B cell (primary cell): ENCODE measurements at regions not wholly inside any gene's neighbourhood (a gene's known extent, or its start where the extent isn't known, plus 50 kb on each side); places are given as distances from the start of the nearest gene placed in this dataset.

Experiments
- EZH2 ChIP-seq: IDR thresholded peaks from 2 replicates; pipeline ENCODE4 v1.6.1; 2012; ENCODE audit warnings: borderline replicate concordance, low read depth, mild to moderate bottlenecking, moderate library complexity, low read length; ENCODE audit not compliant: insufficient read depth, poor library complexity, severe bottlenecking
- TF ChIP-seq, protein P1 (sequence below): fragments of 200-600 bp; IDR thresholded peaks from one replicate; pipeline ENCODE4 v1.8.0; 2022; ENCODE audit warnings: antibody characterized with exemption, mild to moderate bottlenecking

DNA sequence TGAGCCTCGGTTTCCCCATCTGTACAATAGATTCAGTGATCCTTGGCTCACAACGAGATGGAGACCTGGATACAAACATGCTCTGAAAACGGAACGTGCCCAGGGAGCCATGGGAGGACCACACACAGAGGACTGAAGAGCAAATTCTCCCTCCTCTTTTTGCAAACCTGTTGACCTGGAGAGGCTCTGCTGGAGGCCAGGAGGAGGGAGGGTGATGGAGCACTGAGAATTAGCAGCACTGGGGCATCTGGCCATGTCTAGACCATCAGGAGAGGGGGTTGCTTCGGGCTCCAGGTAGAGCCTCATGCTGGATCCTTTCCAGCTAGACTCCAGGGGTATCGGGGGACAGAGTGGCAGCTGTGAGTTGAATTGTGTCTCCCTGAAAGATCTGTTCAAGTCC, 97.4 kb upstream of the GPR26 start:
- TF ChIP-seq, protein P1, sequence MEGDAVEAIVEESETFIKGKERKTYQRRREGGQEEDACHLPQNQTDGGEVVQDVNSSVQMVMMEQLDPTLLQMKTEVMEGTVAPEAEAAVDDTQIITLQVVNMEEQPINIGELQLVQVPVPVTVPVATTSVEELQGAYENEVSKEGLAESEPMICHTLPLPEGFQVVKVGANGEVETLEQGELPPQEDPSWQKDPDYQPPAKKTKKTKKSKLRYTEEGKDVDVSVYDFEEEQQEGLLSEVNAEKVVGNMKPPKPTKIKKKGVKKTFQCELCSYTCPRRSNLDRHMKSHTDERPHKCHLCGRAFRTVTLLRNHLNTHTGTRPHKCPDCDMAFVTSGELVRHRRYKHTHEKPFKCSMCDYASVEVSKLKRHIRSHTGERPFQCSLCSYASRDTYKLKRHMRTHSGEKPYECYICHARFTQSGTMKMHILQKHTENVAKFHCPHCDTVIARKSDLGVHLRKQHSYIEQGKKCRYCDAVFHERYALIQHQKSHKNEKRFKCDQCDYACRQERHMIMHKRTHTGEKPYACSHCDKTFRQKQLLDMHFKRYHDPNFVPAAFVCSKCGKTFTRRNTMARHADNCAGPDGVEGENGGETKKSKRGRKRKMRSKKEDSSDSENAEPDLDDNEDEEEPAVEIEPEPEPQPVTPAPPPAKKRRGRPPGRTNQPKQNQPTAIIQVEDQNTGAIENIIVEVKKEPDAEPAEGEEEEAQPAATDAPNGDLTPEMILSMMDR, result no peak
- no peak for TF ChIP-seq EZH2
